ENCODE measurements at regions not wholly inside any gene's neighbourhood (a gene's known extent, or its start where the extent isn't known, plus 50 kb on each side); places are given as distances from the start of the nearest gene placed in this dataset.

DNA sequence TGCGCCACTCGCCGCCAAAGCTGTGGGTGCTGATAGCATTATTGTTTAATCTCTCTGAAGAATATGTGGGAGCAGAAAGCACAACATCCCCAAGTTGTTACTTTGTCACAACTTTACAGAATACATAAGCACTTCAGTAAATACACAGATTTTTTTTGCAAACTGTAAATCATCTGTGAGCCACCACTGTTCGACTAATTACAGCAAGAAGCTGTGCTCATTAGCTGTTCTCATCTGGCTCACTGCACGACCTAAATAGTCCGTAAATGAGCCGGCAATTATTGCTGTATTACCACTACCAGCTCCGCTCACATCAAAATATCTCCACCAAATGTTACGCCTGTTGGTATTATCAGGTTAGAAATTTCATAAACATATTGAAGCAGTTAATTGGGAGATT, 228.9 kb upstream of the PRKD1 start:
- TF ChIP-seq POLR2A (IDR thresholded peaks at IDR 0.05; ENCODE audit: low read length) (no peak), GATA1 (IDR thresholded peaks at IDR 0.05; ENCODE audit: low read depth, low read length) (no peak)

All from erythroblast (primary cell).